ENCODE measurements at regions not wholly inside any gene's neighbourhood (a gene's known extent, or its start where the extent isn't known, plus 50 kb on each side); places are given as distances from the start of the nearest gene placed in this dataset.

- no CpG with 5 or more reads among the region's 2 CpGs for WGBS (ENCODE audit: insufficient coverage, insufficient read length)
- Histone ChIP-seq H3K27me3 (ENCODE audit: control insufficient read depth, insufficient read depth, low read length) (no peaks in the 10 kb centered on the region), H3K9me3 (ENCODE audit: control insufficient read depth, insufficient read depth, low read length) (no peaks in the 10 kb centered on the region), H3K36me3 (ENCODE audit: control insufficient read depth, insufficient read depth, low read length) (no peaks in the 10 kb centered on the region), H3K4me3 (ENCODE audit: low read length) (no peak overlapping the region), H3K27ac (ENCODE audit: low read length) (no peak overlapping the region), H3K4me1 (ENCODE audit: control insufficient read depth, insufficient read depth, low read length) (no peaks in the 10 kb centered on the region)
- no peak for DNase-seq (ENCODE audit: low read depth, low spot score)
Observed at GRCh38 chr18:72640557-72640956, 96.4 kb upstream of the CBLN2 start.

- no CpG with 5 or more reads among the region's 3 CpGs for WGBS (ENCODE audit: insufficient coverage, insufficient read length)
- no peak for DNase-seq (ENCODE audit: low read depth, low spot score)
- H3K9me3 ChIP-seq (ENCODE audit: control insufficient read depth, insufficient read depth, low read length) = no peaks in the 10 kb centered on the region
- no peaks in the 10 kb centered on the region for H3K27me3 ChIP-seq (ENCODE audit: control insufficient read depth, insufficient read depth, low read length)
- no peak overlapping the region for H3K27ac ChIP-seq (ENCODE audit: low read length)
- H3K36me3 ChIP-seq (ENCODE audit: control insufficient read depth, insufficient read depth, low read length) = no peaks in the 10 kb centered on the region
- H3K4me1 ChIP-seq (ENCODE audit: control insufficient read depth, insufficient read depth, low read length) = no peaks in the 10 kb centered on the region
- H3K4me3 ChIP-seq (ENCODE audit: low read length) = no peak overlapping the region
Observed at GRCh38 chr18:72638376-72638775, 94.2 kb upstream of the CBLN2 start.

GRCh38 chr18:72637721-72638120, 93.6 kb upstream of the CBLN2 start:
- no peaks in the 10 kb centered on the region for H3K4me1 ChIP-seq (ENCODE audit: control insufficient read depth, insufficient read depth, low read length)
- H3K27ac ChIP-seq (ENCODE audit: low read length) = no peak overlapping the region
- H3K9me3 ChIP-seq (ENCODE audit: control insufficient read depth, insufficient read depth, low read length) = no peaks in the 10 kb centered on the region
- no CpG with 5 or more reads among the region's 10 CpGs for WGBS (ENCODE audit: insufficient coverage, insufficient read length)
- no peak for DNase-seq (ENCODE audit: low read depth, low spot score)
- no peaks in the 10 kb centered on the region for H3K36me3 ChIP-seq (ENCODE audit: control insufficient read depth, insufficient read depth, low read length)
- H3K27me3 ChIP-seq (ENCODE audit: control insufficient read depth, insufficient read depth, low read length) = no peaks in the 10 kb centered on the region
- no peak overlapping the region for H3K4me3 ChIP-seq (ENCODE audit: low read length)

GRCh38 chr18:72637299-72637698, 93.2 kb upstream of the CBLN2 start:
- no peaks in the 10 kb centered on the region for H3K9me3 ChIP-seq (ENCODE audit: control insufficient read depth, insufficient read depth, low read length)
- H3K4me3 ChIP-seq (ENCODE audit: low read length) = no peak overlapping the region
- no peaks in the 10 kb centered on the region for H3K36me3 ChIP-seq (ENCODE audit: control insufficient read depth, insufficient read depth, low read length)
- no peak overlapping the region for H3K27ac ChIP-seq (ENCODE audit: low read length)
- H3K4me1 ChIP-seq (ENCODE audit: control insufficient read depth, insufficient read depth, low read length) = no peaks in the 10 kb centered on the region
- WGBS (ENCODE audit: insufficient coverage, insufficient read length) = no CpG with 5 or more reads among the region's 6 CpGs
- H3K27me3 ChIP-seq (ENCODE audit: control insufficient read depth, insufficient read depth, low read length) = no peaks in the 10 kb centered on the region
- DNase-seq (ENCODE audit: low read depth, low spot score) = no peak

GRCh38 chr18:72636611-72637010, 92.5 kb upstream of the CBLN2 start:
- Histone ChIP-seq H3K9me3 (ENCODE audit: control insufficient read depth, insufficient read depth, low read length) (no peaks in the 10 kb centered on the region), H3K27ac (ENCODE audit: low read length) (no peak overlapping the region), H3K4me3 (ENCODE audit: low read length) (no peak overlapping the region), H3K27me3 (ENCODE audit: control insufficient read depth, insufficient read depth, low read length) (no peaks in the 10 kb centered on the region), H3K36me3 (ENCODE audit: control insufficient read depth, insufficient read depth, low read length) (no peaks in the 10 kb centered on the region), H3K4me1 (ENCODE audit: control insufficient read depth, insufficient read depth, low read length) (no peaks in the 10 kb centered on the region)
- DNase-seq (ENCODE audit: low read depth, low spot score) = no peak

- Histone ChIP-seq H3K4me3 (ENCODE audit: low read length) (no peak overlapping the region), H3K36me3 (ENCODE audit: control insufficient read depth, insufficient read depth, low read length) (no peaks in the 10 kb centered on the region), H3K27ac (ENCODE audit: low read length) (no peak overlapping the region), H3K27me3 (ENCODE audit: control insufficient read depth, insufficient read depth, low read length) (no peaks in the 10 kb centered on the region), H3K9me3 (ENCODE audit: control insufficient read depth, insufficient read depth, low read length) (no peaks in the 10 kb centered on the region), H3K4me1 (ENCODE audit: control insufficient read depth, insufficient read depth, low read length) (no peaks in the 10 kb centered on the region)
- no peak for DNase-seq (ENCODE audit: low read depth, low spot score)
- no CpG with 5 or more reads among the region's 2 CpGs for WGBS (ENCODE audit: insufficient coverage, insufficient read length)
Observed at GRCh38 chr18:72634500-72634899, 90.4 kb upstream of the CBLN2 start.

GRCh38 chr18:72630991-72631390, 86.8 kb upstream of the CBLN2 start:
- Histone ChIP-seq H3K9me3 (ENCODE audit: control insufficient read depth, insufficient read depth, low read length) (no peaks in the 10 kb centered on the region), H3K36me3 (ENCODE audit: control insufficient read depth, insufficient read depth, low read length) (no peaks in the 10 kb centered on the region), H3K27me3 (ENCODE audit: control insufficient read depth, insufficient read depth, low read length) (no peaks in the 10 kb centered on the region), H3K27ac (ENCODE audit: low read length) (no peak overlapping the region), H3K4me1 (ENCODE audit: control insufficient read depth, insufficient read depth, low read length) (no peaks in the 10 kb centered on the region), H3K4me3 (ENCODE audit: low read length) (no peak overlapping the region)
- no CpG with 5 or more reads among the region's 5 CpGs for WGBS (ENCODE audit: insufficient coverage, insufficient read length)
- DNase-seq (ENCODE audit: low read depth, low spot score) = no peak

- DNase-seq (ENCODE audit: low read depth, low spot score) = no peak
- H3K4me3 ChIP-seq (ENCODE audit: low read length) = no peak overlapping the region
- no peaks in the 10 kb centered on the region for H3K27me3 ChIP-seq (ENCODE audit: control insufficient read depth, insufficient read depth, low read length)
- H3K27ac ChIP-seq (ENCODE audit: low read length) = no peak overlapping the region
- H3K36me3 ChIP-seq (ENCODE audit: control insufficient read depth, insufficient read depth, low read length) = no peaks in the 10 kb centered on the region
- H3K9me3 ChIP-seq (ENCODE audit: control insufficient read depth, insufficient read depth, low read length) = no peaks in the 10 kb centered on the region
- no CpG with 5 or more reads among the region's 4 CpGs for WGBS (ENCODE audit: insufficient coverage, insufficient read length)
- H3K4me1 ChIP-seq (ENCODE audit: control insufficient read depth, insufficient read depth, low read length) = no peaks in the 10 kb centered on the region
Observed at GRCh38 chr18:72623444-72623843, 79.3 kb upstream of the CBLN2 start.

GRCh38 chr18:72613534-72613930, 69.4 kb upstream of the CBLN2 start:
- no peak overlapping the region for H3K27ac ChIP-seq (ENCODE audit: low read length)
- no peak overlapping the region for H3K4me3 ChIP-seq (ENCODE audit: low read length)
- WGBS (ENCODE audit: insufficient coverage, insufficient read length) = no CpG with 5 or more reads among the region's 4 CpGs
- H3K27me3 ChIP-seq (ENCODE audit: control insufficient read depth, insufficient read depth, low read length) = no peaks in the 10 kb centered on the region
- H3K9me3 ChIP-seq (ENCODE audit: control insufficient read depth, insufficient read depth, low read length) = no peaks in the 10 kb centered on the region
- H3K36me3 ChIP-seq (ENCODE audit: control insufficient read depth, insufficient read depth, low read length) = no peaks in the 10 kb centered on the region
- no peak for DNase-seq (ENCODE audit: low read depth, low spot score)
- no peaks in the 10 kb centered on the region for H3K4me1 ChIP-seq (ENCODE audit: control insufficient read depth, insufficient read depth, low read length)

- no peaks in the 10 kb centered on the region for H3K36me3 ChIP-seq (ENCODE audit: control insufficient read depth, insufficient read depth, low read length)
- no peaks in the 10 kb centered on the region for H3K27me3 ChIP-seq (ENCODE audit: control insufficient read depth, insufficient read depth, low read length)
- H3K9me3 ChIP-seq (ENCODE audit: control insufficient read depth, insufficient read depth, low read length) = no peaks in the 10 kb centered on the region
- no CpG with 5 or more reads among the region's 2 CpGs for WGBS (ENCODE audit: insufficient coverage, insufficient read length)
- no peak for DNase-seq (ENCODE audit: low read depth, low spot score)
- H3K4me3 ChIP-seq (ENCODE audit: low read length) = no peak overlapping the region
- no peak overlapping the region for H3K27ac ChIP-seq (ENCODE audit: low read length)
- H3K4me1 ChIP-seq (ENCODE audit: control insufficient read depth, insufficient read depth, low read length) = no peaks in the 10 kb centered on the region
Observed at GRCh38 chr18:72612894-72613533, 68.9 kb upstream of the CBLN2 start.

- H3K4me1 ChIP-seq (ENCODE audit: control insufficient read depth, insufficient read depth, low read length) = no peaks in the 10 kb centered on the region
- no peak for DNase-seq (ENCODE audit: low read depth, low spot score)
- H3K27ac ChIP-seq (ENCODE audit: low read length) = no peak overlapping the region
- H3K36me3 ChIP-seq (ENCODE audit: control insufficient read depth, insufficient read depth, low read length) = no peaks in the 10 kb centered on the region
- WGBS (ENCODE audit: insufficient coverage, insufficient read length) = no CpG with 5 or more reads among the region's 1 CpG
- no peak overlapping the region for H3K4me3 ChIP-seq (ENCODE audit: low read length)
- H3K9me3 ChIP-seq (ENCODE audit: control insufficient read depth, insufficient read depth, low read length) = no peaks in the 10 kb centered on the region
- H3K27me3 ChIP-seq (ENCODE audit: control insufficient read depth, insufficient read depth, low read length) = no peaks in the 10 kb centered on the region
Observed at GRCh38 chr18:72605376-72605775, 61.2 kb upstream of the CBLN2 start.

Data from iPS DF 6.9 (cell line).